Prostate gland (tissue), 2 donors: ENCODE measurements at regions not wholly inside any gene's neighbourhood (a gene's known extent, or its start where the extent isn't known, plus 50 kb on each side); places are given as distances from the start of the nearest gene placed in this dataset.

Source experiments
- DNase-seq: peaks from one replicate; pipeline ENCODE4 v3.0.0-alpha.2; 2019; ENCODE audit warnings: low spot score
- H3K27ac ChIP-seq, 2 donors: fragments of 200-600 bp; sonication (generic); 2 replicates each; pipeline ENCODE4 v1.5.1; 2017 to 2019
- H3K27me3 ChIP-seq: fragments of 200-600 bp; sonication (generic); replicated peaks from 2 replicates; pipeline ENCODE4 v1.5.1; 2019; ENCODE audit not compliant: insufficient read depth
- H3K36me3 ChIP-seq, 2 donors: fragments of 200-600 bp; sonication (generic); 1 replicate in 1 of 2; 2 replicates in 1 of 2; pipeline versions ENCODE4 v1.5.1 to v1.8.1; 2017 to 2019
- H3K4me1 ChIP-seq: fragments of 200-600 bp; sonication (generic); replicated peaks from 2 replicates; pipeline ENCODE4 v1.5.1; 2019
- H3K4me3 ChIP-seq, 2 donors: fragments of 200-600 bp; sonication (generic); 2 replicates each; pipeline ENCODE4 v1.5.1; 2017 to 2019
- H3K9me3 ChIP-seq: fragments of 200-600 bp; sonication (generic); 2 replicates; pipeline ENCODE4 v1.5.1; 2017
- CTCF ChIP-seq, 4 experiments: fragments of 200-600 bp in 2 of 4; fragments of 450-650 bp in 2 of 4; sonication (generic) in 2 of 4; IDR thresholded peaks; 1 replicate in 3 of 4; 2 replicates in 1 of 4; pipeline ENCODE4 v1.5.1; 2016 to 2019; ENCODE audit warnings: antibody characterized with exemption in 4 of 4, mild to moderate bottlenecking in 2 of 4, moderate library complexity in 2 of 4
- POLR2A ChIP-seq: fragments of 450-650 bp; IDR thresholded peaks from one replicate; pipeline ENCODE4 v1.6.1; 2016; ENCODE audit warnings: antibody characterized with exemption, mild to moderate bottlenecking
- POLR2AphosphoS5 ChIP-seq: sonication (generic); formaldehyde crosslinking; IDR thresholded peaks from one replicate; pipeline ENCODE4 v1.6.1; 2017; ENCODE audit warnings: antibody characterized with exemption
- WGBS: methylation state at CpG from one replicate; pipeline ENCODE4 v1.1.5; 2018; 5-methylcytosine and 5-hydroxymethylcytosine counted together
- intact Hi-C: fragments of 100-400 bp; cut with DNase I; formaldehyde crosslinking; loops from one replicate; pipeline ENCODE4 v1.14.2; 2022

GRCh38 chr5:93307557-93307956 is 273.5 kb downstream of the NR2F1-AS1 start:
- no peak overlapping the region for H3K27ac ChIP-seq
- no peak overlapping the region for H3K4me3 ChIP-seq
- intact Hi-C loops: no loop called here
- H3K9me3 ChIP-seq: no peaks in the 10 kb centered on the region
- no peaks in the 10 kb centered on the region for H3K27me3 ChIP-seq
- TF ChIP-seq POLR2AphosphoS5: no peak
- no peak for TF ChIP-seq POLR2A
- no peak for TF ChIP-seq CTCF (IDR thresholded peaks at IDR 0.05)
- no peaks in the 10 kb centered on the region for H3K4me1 ChIP-seq
- H3K36me3 ChIP-seq: no peaks in the 10 kb centered on the region
- no peak for DNase-seq

- no peak for TF ChIP-seq CTCF (IDR thresholded peaks at IDR 0.05)
- TF ChIP-seq POLR2AphosphoS5: no peak
- TF ChIP-seq POLR2A: no peak
- no peak for DNase-seq
- H3K27me3 ChIP-seq: no peaks in the 10 kb centered on the region
- intact Hi-C loops: no loop called here
- no peak overlapping the region for H3K27ac ChIP-seq
- H3K9me3 ChIP-seq: no peaks in the 10 kb centered on the region
- H3K36me3 ChIP-seq: no peaks in the 10 kb centered on the region
- no peak overlapping the region for H3K4me3 ChIP-seq
- WGBS: 41% methylated on average over 4 of the region's 4 CpGs
- no peaks in the 10 kb centered on the region for H3K4me1 ChIP-seq
Measured at GRCh38 chr5:93305984-93306383, 275.0 kb downstream of the NR2F1-AS1 start.

- Histone ChIP-seq H3K9me3 (no peaks in the 10 kb centered on the region), H3K36me3 (no peaks in the 10 kb centered on the region), H3K27me3 (no peaks in the 10 kb centered on the region), H3K4me3 (no peak overlapping the region), H3K27ac (no peak overlapping the region), H3K4me1 (no peaks in the 10 kb centered on the region)
- no peak for TF ChIP-seq POLR2A
- no peak for TF ChIP-seq POLR2AphosphoS5
- TF ChIP-seq CTCF (IDR thresholded peaks at IDR 0.05): no peak
- no peak for DNase-seq
- 73% methylated on average over 3 of the region's 3 CpGs for WGBS
- intact Hi-C loops: no loop called here
Measured at GRCh38 chr5:93304456-93305250, 276.4 kb downstream of the NR2F1-AS1 start.

GRCh38 chr5:93303291-93303691 is 277.7 kb downstream of the NR2F1-AS1 start:
- intact Hi-C loops: no loop called here
- 83% methylated on average over 4 of the region's 4 CpGs for WGBS

More at GRCh38 chr5:93303291-93303691, 277.7 kb downstream of the NR2F1-AS1 start:
- no peak for TF ChIP-seq POLR2A
- TF ChIP-seq POLR2AphosphoS5: no peak
- no peak for TF ChIP-seq CTCF (IDR thresholded peaks at IDR 0.05)
- no peaks in the 10 kb centered on the region for H3K9me3 ChIP-seq
- H3K4me3 ChIP-seq: no peak overlapping the region
- no peaks in the 10 kb centered on the region for H3K27me3 ChIP-seq
- no peaks in the 10 kb centered on the region for H3K4me1 ChIP-seq
- no peak overlapping the region for H3K27ac ChIP-seq
- no peaks in the 10 kb centered on the region for H3K36me3 ChIP-seq
- DNase-seq: no peak
